HEK293T (cell line): ENCODE measurements at regions not wholly inside any gene's neighbourhood (a gene's known extent, or its start where the extent isn't known, plus 50 kb on each side); places are given as distances from the start of the nearest gene placed in this dataset.

Source experiments
- BHLHE40 ChIP-seq: fragments of 450-650 bp; IDR thresholded peaks from 2 replicates; pipeline ENCODE4 v1.6.1; 2016; ENCODE audit warnings: mild to moderate bottlenecking, moderate library complexity, borderline replicate concordance
- ELF4 ChIP-seq: fragments of 450-650 bp; IDR thresholded peaks from 2 replicates; pipeline ENCODE4 v1.6.1; 2017; ENCODE audit warnings: antibody characterized with exemption
- FOXM1 ChIP-seq: fragments of 450-650 bp; IDR thresholded peaks from 2 replicates; pipeline ENCODE4 v1.6.1; 2017; ENCODE audit warnings: mild to moderate bottlenecking, borderline replicate concordance
- HDGF ChIP-seq: fragments of 450-650 bp; IDR thresholded peaks from 2 replicates; pipeline ENCODE4 v1.6.1; 2017; ENCODE audit warnings: antibody characterized with exemption, borderline replicate concordance
- NFRKB ChIP-seq: fragments of 450-650 bp; IDR thresholded peaks from 2 replicates; pipeline ENCODE4 v1.6.1; 2016; ENCODE audit warnings: mild to moderate bottlenecking, moderate library complexity
- SP1 ChIP-seq: fragments of 450-650 bp; IDR thresholded peaks from 2 replicates; pipeline ENCODE4 v1.6.1; 2017

DNA sequence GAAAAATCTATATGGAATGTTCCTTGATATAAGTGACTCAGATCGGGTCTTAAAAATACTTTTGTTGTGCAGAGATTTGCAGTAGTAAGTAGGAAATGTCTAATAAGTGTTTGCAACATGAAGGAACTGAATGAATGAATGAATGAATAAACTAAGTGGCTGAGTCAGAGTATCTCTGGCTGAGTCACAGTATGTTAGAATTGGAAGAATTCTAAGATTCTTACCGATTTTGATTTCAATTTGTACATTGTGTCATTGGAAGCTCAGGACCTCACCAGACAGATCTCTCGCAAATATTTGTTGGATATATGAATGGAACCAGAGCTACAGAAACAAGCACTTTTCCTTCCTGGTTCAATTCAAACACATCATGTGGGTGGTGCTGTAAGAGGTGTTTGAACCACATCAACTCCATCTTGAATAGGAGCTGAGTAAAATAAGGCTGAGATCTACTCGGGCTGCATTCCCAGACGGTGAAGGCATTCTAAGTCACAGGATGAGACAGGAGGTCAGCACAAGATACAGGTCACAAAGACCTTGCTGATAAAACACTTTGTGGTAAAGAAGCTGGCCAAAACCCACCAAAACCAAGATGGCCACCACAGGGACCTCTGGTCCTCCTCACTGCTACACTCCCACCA, 123.9 kb upstream of the FOXN3 start:
- TF ChIP-seq FOXM1 = no peak
- TF ChIP-seq HDGF = no peak
- TF ChIP-seq ELF4 = no peak
- TF ChIP-seq BHLHE40 = no peak
- no peak for TF ChIP-seq NFRKB
- TF ChIP-seq SP1 = no peak
